Panc1 (cell line): ENCODE measurements at regions not wholly inside any gene's neighbourhood (a gene's known extent, or its start where the extent isn't known, plus 50 kb on each side); places are given as distances from the start of the nearest gene placed in this dataset.

Source experiments
- POLR2AphosphoS5 ChIP-seq: IDR thresholded peaks from 2 replicates; pipeline ENCODE4 v1.6.1; 2012; ENCODE audit warnings: mild to moderate bottlenecking, low read depth, low read length, moderate library complexity
- TF ChIP-seq, protein P1 (sequence below): fragments of 450-650 bp; IDR thresholded peaks from 2 replicates; pipeline ENCODE4 v1.5.1; 2017; ENCODE audit warnings: mild to moderate bottlenecking

DNA sequence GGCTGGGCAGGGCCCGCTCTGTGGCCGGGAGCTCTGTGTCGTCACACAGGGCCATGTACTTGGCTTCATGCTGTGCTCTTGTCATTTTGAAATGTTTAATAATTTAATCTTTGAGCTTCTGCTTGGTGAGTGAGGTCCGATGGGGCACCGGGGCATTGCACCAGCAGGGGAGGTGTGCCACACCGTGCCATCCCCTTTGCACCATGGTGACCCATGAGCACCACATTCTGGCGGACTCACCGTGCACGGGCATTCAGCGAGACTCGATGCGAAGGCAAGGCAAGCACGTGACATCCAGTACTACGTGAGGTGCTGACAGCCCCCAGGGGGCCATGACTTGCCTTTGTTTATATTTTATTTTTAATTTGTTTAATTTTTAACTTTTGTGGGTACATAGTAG, 204.3 kb downstream of the URI1 start:
- TF ChIP-seq, protein P1, sequence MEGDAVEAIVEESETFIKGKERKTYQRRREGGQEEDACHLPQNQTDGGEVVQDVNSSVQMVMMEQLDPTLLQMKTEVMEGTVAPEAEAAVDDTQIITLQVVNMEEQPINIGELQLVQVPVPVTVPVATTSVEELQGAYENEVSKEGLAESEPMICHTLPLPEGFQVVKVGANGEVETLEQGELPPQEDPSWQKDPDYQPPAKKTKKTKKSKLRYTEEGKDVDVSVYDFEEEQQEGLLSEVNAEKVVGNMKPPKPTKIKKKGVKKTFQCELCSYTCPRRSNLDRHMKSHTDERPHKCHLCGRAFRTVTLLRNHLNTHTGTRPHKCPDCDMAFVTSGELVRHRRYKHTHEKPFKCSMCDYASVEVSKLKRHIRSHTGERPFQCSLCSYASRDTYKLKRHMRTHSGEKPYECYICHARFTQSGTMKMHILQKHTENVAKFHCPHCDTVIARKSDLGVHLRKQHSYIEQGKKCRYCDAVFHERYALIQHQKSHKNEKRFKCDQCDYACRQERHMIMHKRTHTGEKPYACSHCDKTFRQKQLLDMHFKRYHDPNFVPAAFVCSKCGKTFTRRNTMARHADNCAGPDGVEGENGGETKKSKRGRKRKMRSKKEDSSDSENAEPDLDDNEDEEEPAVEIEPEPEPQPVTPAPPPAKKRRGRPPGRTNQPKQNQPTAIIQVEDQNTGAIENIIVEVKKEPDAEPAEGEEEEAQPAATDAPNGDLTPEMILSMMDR: no peak
- TF ChIP-seq POLR2AphosphoS5: no peak
